ENCODE measurements at regions not wholly inside any gene's neighbourhood (a gene's known extent, or its start where the extent isn't known, plus 50 kb on each side); places are given as distances from the start of the nearest gene placed in this dataset.
A peak's percentile ranks its signal among the peaks of the same experiment; 100 is the strongest.
"Not testable (repeated sequence)": the region's sequence is repeated elsewhere in the genome, so short reads cannot be mapped to it uniquely, and the experiment has no call there.

- DNase-seq (ENCODE audit: low spot score) = no peak
Measured at GRCh38 chr1:242629396-242629795, 104.9 kb upstream of the PLD5 start.

- peak; percentile 35 for DNase-seq (ENCODE audit: low spot score)
Measured at GRCh38 chr1:242623756-242624155, 99.3 kb upstream of the PLD5 start.

GRCh38 chr1:242623119-242623518 is 98.6 kb upstream of the PLD5 start:
- DNase-seq (ENCODE audit: low spot score) = no peak

GRCh38 chr1:242613266-242613815 is 88.8 kb upstream of the PLD5 start:
- DNase-seq (ENCODE audit: low spot score) = no peak

DNA sequence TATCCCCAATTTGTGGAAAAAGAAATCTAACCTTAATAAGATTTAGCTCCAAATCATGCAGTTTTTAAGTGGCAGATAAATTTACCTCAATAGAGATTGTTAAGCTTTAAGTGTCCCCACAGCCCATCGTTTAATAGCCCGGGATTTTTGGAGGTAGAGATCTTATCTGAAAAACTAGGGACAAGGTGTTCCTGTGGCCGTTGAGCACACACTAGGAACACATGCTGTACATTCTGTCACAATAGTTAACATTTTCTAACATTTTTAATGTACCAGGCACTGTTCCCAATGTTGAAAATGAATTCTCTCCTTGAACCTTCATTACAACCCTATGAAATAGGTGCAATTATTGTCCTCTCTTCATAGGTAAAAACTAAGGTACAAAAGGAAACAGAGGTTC is 85.7 kb upstream of the PLD5 start:
- no peak for DNase-seq (ENCODE audit: low spot score)

- no peak for DNase-seq (ENCODE audit: low spot score)
Measured at GRCh38 chr1:242605521-242605920, 81.0 kb upstream of the PLD5 start.

GRCh38 chr1:242602001-242602400 is 77.5 kb upstream of the PLD5 start:
- DNase-seq (ENCODE audit: low spot score) = no peak

DNA sequence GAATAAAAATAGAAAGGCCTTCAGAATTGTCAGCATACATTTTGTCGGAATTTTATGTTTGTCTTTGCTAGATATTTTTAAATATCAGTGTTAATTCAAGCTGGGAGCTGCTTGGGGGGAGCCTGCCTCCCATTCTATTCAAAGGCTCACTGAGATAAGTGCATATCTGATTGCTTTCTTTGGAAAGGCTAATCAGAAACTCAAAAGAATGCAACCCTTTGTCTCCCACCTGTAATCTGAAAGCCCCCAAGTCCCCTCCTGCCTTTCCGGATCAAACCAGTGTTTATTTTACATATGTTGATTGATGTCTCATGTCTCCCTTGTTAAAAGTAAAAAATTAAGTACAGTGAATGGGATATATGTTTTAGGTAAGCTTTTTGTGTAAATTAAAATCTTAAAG is 69.3 kb upstream of the PLD5 start:
- not testable (repeated sequence) for DNase-seq (ENCODE audit: low spot score)

- no peak for DNase-seq (ENCODE audit: low spot score)
Measured at GRCh38 chr1:242586360-242586680, 61.8 kb upstream of the PLD5 start.

DNA sequence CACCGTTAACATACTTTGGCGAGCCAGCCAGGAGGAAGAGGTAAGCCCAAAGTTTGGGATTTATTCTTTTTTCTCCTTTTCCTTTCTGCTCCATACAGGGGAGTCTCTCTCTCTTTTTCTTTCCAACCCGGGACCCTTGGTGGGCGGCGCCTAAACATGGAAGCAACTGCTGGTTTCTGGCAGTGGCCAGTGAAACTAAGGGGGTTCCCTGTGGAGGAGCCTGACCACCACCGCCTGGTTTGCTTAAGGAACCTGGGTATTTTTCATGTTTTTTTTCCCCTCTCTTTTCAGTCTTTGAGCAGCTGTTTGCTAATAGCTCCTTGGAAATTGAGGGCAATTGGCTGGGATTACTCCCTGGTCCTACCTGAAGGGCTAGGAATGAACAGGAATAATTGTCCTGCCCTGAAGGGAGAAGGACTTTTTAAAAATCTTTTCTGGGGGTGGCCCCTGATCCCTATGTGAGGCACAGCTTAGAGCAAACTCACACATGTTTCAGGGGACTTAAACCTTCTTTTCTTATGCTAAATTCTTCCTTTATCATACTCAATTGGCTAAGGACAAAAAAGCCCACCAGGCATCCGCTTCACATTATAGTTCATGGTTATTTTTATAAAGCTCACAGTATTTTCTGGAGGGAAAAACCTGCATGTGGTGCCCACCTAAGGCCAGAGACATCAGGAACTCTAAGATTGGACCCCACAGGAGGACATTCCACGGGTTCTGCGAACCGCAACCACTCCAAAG is 61.3 kb upstream of the PLD5 start:
- no peak for DNase-seq (ENCODE audit: low spot score)

- no peak for DNase-seq (ENCODE audit: low spot score)
Measured at GRCh38 chr1:242582669-242583068, 58.2 kb upstream of the PLD5 start.

- no peak for DNase-seq (ENCODE audit: low spot score)
Measured at GRCh38 chr1:242579528-242580235, 55.2 kb upstream of the PLD5 start.

Measured in putamen (tissue), 1 donor.